ENCODE measurements at regions not wholly inside any gene's neighbourhood (a gene's known extent, or its start where the extent isn't known, plus 50 kb on each side); places are given as distances from the start of the nearest gene placed in this dataset.

DNA sequence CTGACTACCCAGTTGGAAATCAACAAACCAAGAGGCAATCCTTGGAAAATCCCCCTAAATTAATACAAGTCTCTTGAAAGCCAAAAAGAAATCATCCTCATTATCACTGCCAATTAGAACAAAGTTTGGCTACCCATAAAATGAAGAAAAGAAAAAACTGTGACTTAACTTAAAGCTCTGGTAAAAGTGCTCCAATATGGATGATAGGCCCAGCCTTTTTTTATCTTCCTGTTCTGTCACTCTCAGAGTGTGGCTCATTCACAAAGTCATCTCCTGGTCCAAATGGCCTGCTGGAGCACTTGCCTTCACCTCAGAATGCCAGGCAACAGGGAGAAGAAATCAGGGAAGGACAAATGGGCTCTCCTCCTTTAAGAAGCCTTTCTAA is 155.1 kb upstream of the GHITM start:
- DNase-seq (ENCODE audit: low read depth) = no peak
- TF ChIP-seq, protein P1, sequence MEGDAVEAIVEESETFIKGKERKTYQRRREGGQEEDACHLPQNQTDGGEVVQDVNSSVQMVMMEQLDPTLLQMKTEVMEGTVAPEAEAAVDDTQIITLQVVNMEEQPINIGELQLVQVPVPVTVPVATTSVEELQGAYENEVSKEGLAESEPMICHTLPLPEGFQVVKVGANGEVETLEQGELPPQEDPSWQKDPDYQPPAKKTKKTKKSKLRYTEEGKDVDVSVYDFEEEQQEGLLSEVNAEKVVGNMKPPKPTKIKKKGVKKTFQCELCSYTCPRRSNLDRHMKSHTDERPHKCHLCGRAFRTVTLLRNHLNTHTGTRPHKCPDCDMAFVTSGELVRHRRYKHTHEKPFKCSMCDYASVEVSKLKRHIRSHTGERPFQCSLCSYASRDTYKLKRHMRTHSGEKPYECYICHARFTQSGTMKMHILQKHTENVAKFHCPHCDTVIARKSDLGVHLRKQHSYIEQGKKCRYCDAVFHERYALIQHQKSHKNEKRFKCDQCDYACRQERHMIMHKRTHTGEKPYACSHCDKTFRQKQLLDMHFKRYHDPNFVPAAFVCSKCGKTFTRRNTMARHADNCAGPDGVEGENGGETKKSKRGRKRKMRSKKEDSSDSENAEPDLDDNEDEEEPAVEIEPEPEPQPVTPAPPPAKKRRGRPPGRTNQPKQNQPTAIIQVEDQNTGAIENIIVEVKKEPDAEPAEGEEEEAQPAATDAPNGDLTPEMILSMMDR (IDR thresholded peaks at IDR 0.05; ENCODE audit: insufficient read depth, low read depth, low read length, missing control alignments) = no peak
- H3K4me3 ChIP-seq (ENCODE audit: low read depth, low read length) = no peak overlapping the region

DNA sequence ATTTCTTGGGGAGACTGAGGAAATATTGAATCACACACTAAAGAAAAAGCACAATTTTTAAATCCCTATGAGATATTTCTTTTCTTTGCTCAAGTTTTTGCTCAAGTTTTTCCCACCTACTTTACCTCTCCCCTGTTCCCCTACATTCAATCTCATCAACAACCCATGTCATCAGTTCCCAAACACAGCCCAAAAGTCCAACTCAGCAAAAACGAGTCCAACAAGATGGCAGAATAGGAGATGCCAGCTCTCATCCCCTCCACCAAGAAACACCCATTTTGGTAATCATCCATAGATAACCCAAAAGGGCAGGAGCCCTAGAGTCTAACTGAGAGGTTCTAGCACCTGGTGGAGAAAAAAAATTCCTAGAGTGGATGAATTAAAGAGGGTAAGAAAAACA is 152.5 kb upstream of the GHITM start:
- no peak overlapping the region for H3K4me3 ChIP-seq (ENCODE audit: low read depth, low read length)
- no peak for DNase-seq (ENCODE audit: low read depth)

DNA sequence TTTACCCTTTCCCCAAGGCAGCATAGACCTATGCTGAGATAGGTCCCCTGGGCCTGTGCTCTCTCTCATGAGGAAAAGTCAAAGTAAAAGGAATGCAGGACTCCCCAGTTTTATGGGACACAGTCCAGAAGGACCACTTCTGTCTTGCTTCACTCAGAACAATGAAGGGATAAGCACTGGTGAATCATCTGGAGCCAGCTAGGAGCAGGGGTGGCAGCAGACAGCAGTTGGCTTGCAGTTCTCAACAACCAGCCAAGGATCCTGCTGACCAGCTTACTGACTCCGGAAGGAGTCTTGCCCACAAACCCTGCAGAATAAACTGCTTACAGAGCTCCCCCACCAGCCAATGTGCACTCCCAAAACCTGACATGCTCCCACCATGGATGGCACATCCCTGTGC is 152.1 kb upstream of the GHITM start:
- no peak overlapping the region for H3K4me3 ChIP-seq (ENCODE audit: low read depth, low read length)
- TF ChIP-seq, protein P1 (IDR thresholded peaks at IDR 0.05; ENCODE audit: insufficient read depth, low read depth, low read length, missing control alignments) = no peak

More for the DNA sequence above, 152.5 kb upstream of the GHITM start:
- TF ChIP-seq, protein P1 (IDR thresholded peaks at IDR 0.05; ENCODE audit: insufficient read depth, low read depth, low read length, missing control alignments) = no peak

DNA sequence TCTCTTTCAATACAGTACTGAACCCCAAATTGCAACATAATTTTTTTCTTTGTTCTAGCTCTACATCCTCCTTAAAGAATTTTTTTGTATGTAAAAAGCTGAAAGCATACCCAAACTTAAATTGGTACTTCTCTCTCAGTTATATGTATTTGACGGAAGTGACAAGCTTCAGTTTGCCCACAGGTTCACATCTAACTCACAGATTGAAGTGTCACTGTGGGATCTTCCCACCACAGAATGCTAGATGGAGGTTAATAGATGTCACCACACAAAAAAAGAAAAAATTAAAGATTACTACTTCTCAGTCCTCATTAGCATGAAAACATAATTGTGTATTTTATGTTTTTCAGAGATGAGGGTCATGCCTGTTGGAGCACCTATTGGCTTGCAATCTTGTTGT is 150.9 kb upstream of the GHITM start:
- TF ChIP-seq, protein P1 (IDR thresholded peaks at IDR 0.05; ENCODE audit: insufficient read depth, low read depth, low read length, missing control alignments) = no peak
- H3K4me3 ChIP-seq (ENCODE audit: low read depth, low read length) = no peak overlapping the region
- no peak for DNase-seq (ENCODE audit: low read depth)

More for the DNA sequence above, 152.1 kb upstream of the GHITM start:
- no peak for DNase-seq (ENCODE audit: low read depth)

DNA sequence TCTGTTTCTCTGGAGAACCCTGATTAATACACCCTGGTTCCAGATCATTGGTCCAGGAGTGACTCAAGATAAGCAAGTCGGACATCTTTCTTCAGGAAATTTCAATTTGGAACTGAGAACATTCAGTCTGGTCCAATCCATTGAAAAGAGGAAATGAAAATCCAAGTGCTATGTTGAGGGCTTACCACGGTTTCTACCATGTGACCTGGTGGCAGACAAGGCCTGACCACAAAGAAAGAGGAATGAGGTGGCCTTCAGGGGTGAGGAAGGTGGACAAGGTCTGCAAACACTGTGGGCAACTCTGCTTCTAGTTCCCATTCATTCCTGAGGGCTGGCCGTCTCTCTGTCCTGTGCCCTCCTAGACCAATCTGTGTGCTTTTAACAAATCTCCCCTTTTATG is 149.2 kb upstream of the GHITM start:
- no peak overlapping the region for H3K4me3 ChIP-seq (ENCODE audit: low read depth, low read length)
- DNase-seq (ENCODE audit: low read depth) = peak; percentile 75
- TF ChIP-seq, protein P1 (IDR thresholded peaks at IDR 0.05; ENCODE audit: insufficient read depth, low read depth, low read length, missing control alignments) = no peak

DNA sequence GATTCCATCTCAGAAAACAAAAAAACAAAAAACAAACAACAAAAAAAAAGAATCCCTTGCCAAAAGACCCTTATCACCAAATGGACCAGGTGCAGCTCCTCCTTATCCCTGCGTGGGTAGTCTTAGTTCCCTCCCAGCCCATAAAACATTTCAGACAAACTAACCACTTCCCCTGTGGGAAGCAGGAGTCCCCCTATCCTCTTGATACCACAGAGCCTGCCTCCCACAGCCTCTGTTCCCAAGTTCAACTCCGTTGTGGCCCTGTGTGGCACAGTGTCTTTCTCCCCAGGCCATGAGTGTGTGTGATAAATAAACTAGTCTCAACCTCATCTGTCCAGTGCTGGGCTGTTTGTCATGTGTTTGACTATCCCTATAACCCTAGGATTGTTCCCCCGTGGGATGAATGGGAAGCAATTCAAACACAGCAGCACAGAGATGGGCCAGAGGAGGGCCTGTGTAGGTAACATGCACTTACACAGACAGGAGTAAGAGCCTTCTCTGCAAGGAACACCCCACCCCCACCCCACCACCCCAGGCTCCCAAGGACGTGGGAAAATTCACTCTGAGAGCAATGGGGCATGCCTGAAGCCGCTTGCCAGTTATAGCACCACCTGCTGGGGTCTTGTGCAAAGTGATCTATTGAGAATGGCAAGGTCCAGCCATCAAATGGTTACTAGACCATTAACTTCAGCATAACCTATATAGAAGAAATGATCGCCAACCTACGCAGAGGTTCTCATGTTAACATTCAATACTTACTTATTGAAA is 147.1 kb upstream of the GHITM start:
- H3K4me3 ChIP-seq (ENCODE audit: low read depth, low read length) = no peak overlapping the region
- TF ChIP-seq, protein P1 (IDR thresholded peaks at IDR 0.05; ENCODE audit: insufficient read depth, low read depth, low read length, missing control alignments) = peak; percentile 56
- DNase-seq (ENCODE audit: low read depth) = peak; percentile 63

DNA sequence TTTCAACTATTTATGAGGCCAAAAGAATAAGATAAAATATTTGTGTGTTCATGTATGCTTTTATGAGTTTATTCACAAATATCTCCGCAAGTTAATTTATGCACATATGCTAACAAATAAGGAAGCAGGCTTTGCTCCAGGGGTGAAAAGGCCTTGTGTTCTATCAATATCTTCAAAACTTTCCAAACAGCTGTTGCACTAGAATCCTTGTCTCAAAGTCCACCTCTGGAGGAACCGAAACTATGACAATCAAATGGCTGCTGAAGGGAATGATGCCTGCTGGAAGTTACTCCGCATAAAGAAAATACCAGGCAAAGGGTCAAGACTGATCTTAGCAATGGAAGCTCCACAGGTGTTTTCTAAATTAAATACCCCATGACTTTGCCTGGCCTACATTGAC is 145.0 kb upstream of the GHITM start:
- TF ChIP-seq, protein P1 (IDR thresholded peaks at IDR 0.05; ENCODE audit: insufficient read depth, low read depth, low read length, missing control alignments) = no peak
- no peak for DNase-seq (ENCODE audit: low read depth)
- H3K4me3 ChIP-seq (ENCODE audit: low read depth, low read length) = no peak overlapping the region
